ENCODE measurements at regions not wholly inside any gene's neighbourhood (a gene's known extent, or its start where the extent isn't known, plus 50 kb on each side); places are given as distances from the start of the nearest gene placed in this dataset.
"Not testable (repeated sequence)": the region's sequence is repeated elsewhere in the genome, so short reads cannot be mapped to it uniquely, and the experiment has no call there.

DNA sequence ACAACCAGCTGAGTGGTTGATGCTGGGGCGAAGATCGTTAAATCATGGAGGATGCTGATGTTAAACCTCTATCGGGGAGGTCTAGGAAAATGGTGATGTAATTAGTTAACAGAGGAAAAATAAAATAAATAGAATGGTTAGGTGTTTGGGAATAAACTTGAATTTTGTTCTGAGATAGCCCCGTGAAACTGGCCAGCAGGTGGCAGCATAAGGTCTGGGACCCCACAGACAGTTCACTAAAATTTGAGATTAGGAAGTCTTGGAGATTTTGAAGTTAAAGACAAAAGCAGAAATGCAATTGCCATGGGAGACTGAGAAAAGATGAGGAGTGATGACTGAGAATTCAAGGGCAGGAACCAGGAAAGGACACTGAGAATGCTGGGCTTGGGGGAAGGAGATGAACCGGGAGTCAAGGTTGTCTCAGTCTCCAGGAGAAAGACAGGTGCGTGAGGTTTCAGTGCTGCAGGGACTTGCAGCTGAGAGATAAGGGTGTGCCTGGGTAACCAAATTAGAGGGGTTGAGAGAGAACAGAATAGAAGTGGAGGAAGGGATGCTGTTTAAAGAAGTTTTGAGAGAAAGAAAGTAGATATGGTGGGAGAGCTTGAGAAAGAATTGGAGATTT is 248.0 kb downstream of the ZNF92 start:
- TF ChIP-seq RAD21 (IDR thresholded peaks at IDR 0.05 in 1 of 2, conservative IDR thresholded peaks at IDR 0.05 in 1 of 2; ENCODE audit: low read depth in 2 of 2, low read length in 2 of 2) = peak; percentile 36 to 40; a peak in 3 of 4 replicates
- TF ChIP-seq, protein P1, sequence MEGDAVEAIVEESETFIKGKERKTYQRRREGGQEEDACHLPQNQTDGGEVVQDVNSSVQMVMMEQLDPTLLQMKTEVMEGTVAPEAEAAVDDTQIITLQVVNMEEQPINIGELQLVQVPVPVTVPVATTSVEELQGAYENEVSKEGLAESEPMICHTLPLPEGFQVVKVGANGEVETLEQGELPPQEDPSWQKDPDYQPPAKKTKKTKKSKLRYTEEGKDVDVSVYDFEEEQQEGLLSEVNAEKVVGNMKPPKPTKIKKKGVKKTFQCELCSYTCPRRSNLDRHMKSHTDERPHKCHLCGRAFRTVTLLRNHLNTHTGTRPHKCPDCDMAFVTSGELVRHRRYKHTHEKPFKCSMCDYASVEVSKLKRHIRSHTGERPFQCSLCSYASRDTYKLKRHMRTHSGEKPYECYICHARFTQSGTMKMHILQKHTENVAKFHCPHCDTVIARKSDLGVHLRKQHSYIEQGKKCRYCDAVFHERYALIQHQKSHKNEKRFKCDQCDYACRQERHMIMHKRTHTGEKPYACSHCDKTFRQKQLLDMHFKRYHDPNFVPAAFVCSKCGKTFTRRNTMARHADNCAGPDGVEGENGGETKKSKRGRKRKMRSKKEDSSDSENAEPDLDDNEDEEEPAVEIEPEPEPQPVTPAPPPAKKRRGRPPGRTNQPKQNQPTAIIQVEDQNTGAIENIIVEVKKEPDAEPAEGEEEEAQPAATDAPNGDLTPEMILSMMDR (IDR thresholded peaks at IDR 0.05; ENCODE audit: control extremely low read depth in 1 of 3, insufficient read depth in 1 of 3, low read depth in 1 of 3, low read length in 3 of 3) = peak in 2 of 3 experiments; percentile 25 to 26; a peak in 2 of 4 replicates
- H2BK12ac ChIP-seq (ENCODE audit: low read depth, low read length); H4K8ac ChIP-seq (ENCODE audit: extremely low read depth, insufficient read depth, low read length); H2BK120ac ChIP-seq (replicated peaks; ENCODE audit: low read depth, low read length); H3K9ac ChIP-seq (replicated peaks in 1 of 4; ENCODE audit: extremely low read depth in 1 of 4, low read depth in 3 of 4, low read length in 3 of 4); H3K27me3 ChIP-seq (replicated peaks in 1 of 4; ENCODE audit: control insufficient read depth in 3 of 4, extremely low read depth in 1 of 4, insufficient read depth in 3 of 4, low read length in 3 of 4); H3K36me3 ChIP-seq (ENCODE audit: control insufficient read depth in 2 of 4, insufficient read depth in 4 of 4, low read length in 3 of 4); H3K4ac ChIP-seq (replicated peaks; ENCODE audit: insufficient read length, low read depth, low read length); H3K23me2 ChIP-seq (ENCODE audit: low read depth, low read length); H3K9me3 ChIP-seq (ENCODE audit: insufficient read depth in 2 of 2, low read depth in 1 of 2, low read length in 1 of 2); H3K56ac ChIP-seq (replicated peaks; ENCODE audit: insufficient read length, low read depth, low read length); H3K4me1 ChIP-seq (replicated peaks in 1 of 4; ENCODE audit: control insufficient read depth in 3 of 4, insufficient read depth in 4 of 4, low read length in 3 of 4); H3K79me2 ChIP-seq (ENCODE audit: control insufficient read depth in 1 of 2, insufficient read depth in 2 of 2, low read length in 2 of 2); H2AFZ ChIP-seq (ENCODE audit: low read length); H4K91ac ChIP-seq (replicated peaks; ENCODE audit: insufficient read length, low read length); CTCF ChIA-PET (ENCODE audit: partially characterized antibody); H2BK5ac ChIP-seq (ENCODE audit: low read depth, low read length); H3K27ac ChIP-seq (ENCODE audit: low read depth, low read length); H3K18ac ChIP-seq (ENCODE audit: extremely low read depth, low read length); H2BK15ac ChIP-seq (ENCODE audit: low read length); H4K20me1 ChIP-seq (replicated peaks in 1 of 2; ENCODE audit: control insufficient read depth in 1 of 2, insufficient read depth in 2 of 2, low read length in 2 of 2); H3K79me1 ChIP-seq (ENCODE audit: low read depth, low read length); H3K14ac ChIP-seq (ENCODE audit: insufficient read length); H3K23ac ChIP-seq (ENCODE audit: insufficient read length); H4K5ac ChIP-seq (ENCODE audit: insufficient read length, low read depth, low read length); H2BK20ac ChIP-seq (ENCODE audit: low read length); H2AK5ac ChIP-seq (ENCODE audit: low read depth, low read length): not testable (repeated sequence)
- Histone ChIP-seq H3K4me2 (ENCODE audit: insufficient read depth in 1 of 2, low read depth in 2 of 2, low read length in 2 of 2) (peak overlapping the region; percentile 38 to 49; a peak in 2 of 4 replicates), H3K4me3 (ENCODE audit: extremely low read depth in 1 of 4, insufficient read depth in 2 of 4, low read depth in 3 of 4, low read length in 4 of 4) (peak overlapping the region in 1 of 4 experiments; percentile 28; a peak in 1 of 8 replicates)
- 38% methylated on average over 5 of the region's 6 CpGs; no CpG with 5 or more reads in 1 of the 2 experiments for WGBS, 2 experiments (ENCODE audit: extremely low coverage in 1 of 2, insufficient coverage in 1 of 2, insufficient read length in 1 of 2, insufficient replicate concordance in 2 of 2, low coverage in 1 of 2, low lambda C conversion rate in 2 of 2, missing lambda C conversion rate in 1 of 2)
- POLR2A ChIA-PET (ENCODE audit: partially characterized antibody) = interaction anchor here (0.8 kb wide), 1 partner anchor 128 kb away, joined by 3 read pairs; no protein-coding TSS in a partner anchor
- DNase-seq (ENCODE audit: low read depth in 1 of 2, low spot score in 2 of 2) = peak in 1 of 2 experiments; percentile 68
- FAIRE-seq = peak; percentile 95

Data from H1 (cell line).